ENCODE measurements at regions not wholly inside any gene's neighbourhood (a gene's known extent, or its start where the extent isn't known, plus 50 kb on each side); places are given as distances from the start of the nearest gene placed in this dataset.

- ATAC-seq, result no peak
- Mint-ChIP-seq H3K4me1 (no peaks in the 10 kb centered on the region), H3K9me3 (peaks cover 2 to 4% of the 10 kb centered on the region in 2 donors)
Measured at GRCh38 chr12:118921761-118922160, 59.6 kb upstream of the SRRM4 start.

DNA sequence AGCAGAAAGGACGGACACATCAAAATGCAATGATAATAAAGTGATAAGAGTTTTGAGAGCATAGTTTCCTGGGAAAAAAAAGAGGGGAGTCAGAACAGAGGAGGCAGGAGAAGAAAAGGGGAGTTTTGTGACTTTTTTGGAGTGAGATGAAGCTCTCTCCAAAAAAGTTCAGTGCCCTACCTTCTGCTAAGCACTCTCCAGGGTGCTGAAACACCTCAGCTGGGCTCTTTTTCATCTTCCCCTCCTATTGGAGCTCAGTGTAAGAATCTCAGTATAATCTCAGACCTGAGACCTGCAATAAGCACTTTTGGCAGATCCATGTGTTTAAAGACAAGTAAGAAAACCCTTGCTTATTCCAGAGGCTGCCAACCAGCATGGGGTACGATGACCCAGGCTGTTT lies 58.9 kb upstream of the SRRM4 start:
- no peak overlapping the region for H3K4me3 ChIP-seq (ENCODE audit: low read length)
- Mint-ChIP-seq H3K4me3 (no peak overlapping the region), H3K27me3 (ENCODE audit: low read depth in 2 of 2) (peaks cover 0 to 4% of the 10 kb centered on the region in 2 donors), H3K36me3 (no peaks in the 10 kb centered on the region), H3K9me3 (peaks cover 2 to 4% of the 10 kb centered on the region in 2 donors), H3K4me1 (no peaks in the 10 kb centered on the region), H3K27ac (no peak overlapping the region)
- intact Hi-C loops (cut with micrococcal nuclease), result no loop called here
- ATAC-seq (no peak), DNase-seq (no peak)
- no peaks in the 10 kb centered on the region for H3K9me3 ChIP-seq (ENCODE audit: control insufficient read depth, insufficient read depth, low read length)
- TF ChIP-seq, protein P1, sequence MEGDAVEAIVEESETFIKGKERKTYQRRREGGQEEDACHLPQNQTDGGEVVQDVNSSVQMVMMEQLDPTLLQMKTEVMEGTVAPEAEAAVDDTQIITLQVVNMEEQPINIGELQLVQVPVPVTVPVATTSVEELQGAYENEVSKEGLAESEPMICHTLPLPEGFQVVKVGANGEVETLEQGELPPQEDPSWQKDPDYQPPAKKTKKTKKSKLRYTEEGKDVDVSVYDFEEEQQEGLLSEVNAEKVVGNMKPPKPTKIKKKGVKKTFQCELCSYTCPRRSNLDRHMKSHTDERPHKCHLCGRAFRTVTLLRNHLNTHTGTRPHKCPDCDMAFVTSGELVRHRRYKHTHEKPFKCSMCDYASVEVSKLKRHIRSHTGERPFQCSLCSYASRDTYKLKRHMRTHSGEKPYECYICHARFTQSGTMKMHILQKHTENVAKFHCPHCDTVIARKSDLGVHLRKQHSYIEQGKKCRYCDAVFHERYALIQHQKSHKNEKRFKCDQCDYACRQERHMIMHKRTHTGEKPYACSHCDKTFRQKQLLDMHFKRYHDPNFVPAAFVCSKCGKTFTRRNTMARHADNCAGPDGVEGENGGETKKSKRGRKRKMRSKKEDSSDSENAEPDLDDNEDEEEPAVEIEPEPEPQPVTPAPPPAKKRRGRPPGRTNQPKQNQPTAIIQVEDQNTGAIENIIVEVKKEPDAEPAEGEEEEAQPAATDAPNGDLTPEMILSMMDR (IDR thresholded peaks at IDR 0.05), result no peak
- H3K27ac ChIP-seq (ENCODE audit: low read length), result no peak overlapping the region
- H3K4me1 ChIP-seq (ENCODE audit: control insufficient read depth, insufficient read depth, low read length), result no peaks in the 10 kb centered on the region
- H3K27me3 ChIP-seq (ENCODE audit: control insufficient read depth, insufficient read depth, low read length), result no peaks in the 10 kb centered on the region
- H3K36me3 ChIP-seq (ENCODE audit: control insufficient read depth, insufficient read depth, low read length), result no peaks in the 10 kb centered on the region
- WGBS (ENCODE audit: insufficient coverage), result 33% methylated on average over 2 of the region's 2 CpGs

More at GRCh38 chr12:118921761-118922160, 59.6 kb upstream of the SRRM4 start:
- no peak overlapping the region for H3K4me3 ChIP-seq (ENCODE audit: low read length)
- no peaks in the 10 kb centered on the region for H3K4me1 ChIP-seq (ENCODE audit: control insufficient read depth, insufficient read depth, low read length)
- no peaks in the 10 kb centered on the region for H3K36me3 ChIP-seq (ENCODE audit: control insufficient read depth, insufficient read depth, low read length)
- no peak overlapping the region for H3K4me3 Mint-ChIP-seq
- no peaks in the 10 kb centered on the region for H3K36me3 Mint-ChIP-seq
- H3K27me3 ChIP-seq (ENCODE audit: control insufficient read depth, insufficient read depth, low read length), result no peaks in the 10 kb centered on the region
- no peak overlapping the region for H3K27ac Mint-ChIP-seq
- TF ChIP-seq, protein P1 (IDR thresholded peaks at IDR 0.05), result no peak
- 93% methylated on average over 2 of the region's 2 CpGs for WGBS (ENCODE audit: insufficient coverage)
- H3K27ac ChIP-seq (ENCODE audit: low read length), result no peak overlapping the region
- peaks cover 0 to 4% of the 10 kb centered on the region in 2 donors for H3K27me3 Mint-ChIP-seq (ENCODE audit: low read depth in 2 of 2)
- H3K9me3 ChIP-seq (ENCODE audit: control insufficient read depth, insufficient read depth, low read length), result no peaks in the 10 kb centered on the region
- DNase-seq, result no peak
- intact Hi-C loops (cut with micrococcal nuclease), result no loop called here

DNA sequence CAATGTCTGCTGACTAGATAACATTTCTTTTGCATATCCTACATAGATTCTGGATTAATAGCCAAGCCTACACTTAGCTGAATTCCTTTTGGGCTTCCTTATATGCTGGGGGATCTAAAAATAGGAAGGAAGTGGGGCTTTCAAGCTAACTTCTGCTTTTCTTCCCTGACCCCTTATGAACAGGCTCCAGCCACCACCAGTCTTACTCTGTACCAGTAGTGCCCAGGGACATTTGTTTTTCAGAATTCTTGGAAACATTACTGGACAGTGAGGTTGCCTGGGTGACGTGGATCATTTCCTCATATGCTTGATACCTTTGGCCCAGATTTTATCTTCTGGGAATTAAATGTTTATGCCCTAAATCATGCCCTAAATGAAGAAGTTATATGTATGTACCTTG lies 55.9 kb upstream of the SRRM4 start:
- Histone ChIP-seq H3K27me3 (ENCODE audit: control insufficient read depth, insufficient read depth, low read length) (no peaks in the 10 kb centered on the region), H3K4me3 (ENCODE audit: low read length) (no peak overlapping the region), H3K27ac (ENCODE audit: low read length) (no peak overlapping the region), H3K9me3 (ENCODE audit: control insufficient read depth, insufficient read depth, low read length) (no peaks in the 10 kb centered on the region), H3K4me1 (ENCODE audit: control insufficient read depth, insufficient read depth, low read length) (no peaks in the 10 kb centered on the region), H3K36me3 (ENCODE audit: control insufficient read depth, insufficient read depth, low read length) (no peaks in the 10 kb centered on the region)
- TF ChIP-seq, protein P1 (IDR thresholded peaks at IDR 0.05), result no peak
- ATAC-seq (no peak), DNase-seq (no peak)
- peaks cover 0 to 4% of the 10 kb centered on the region in 2 donors for H3K27me3 Mint-ChIP-seq (ENCODE audit: low read depth in 2 of 2)
- no peak overlapping the region for H3K27ac Mint-ChIP-seq
- H3K4me3 Mint-ChIP-seq, result no peak overlapping the region
- peaks cover 2 to 7% of the 10 kb centered on the region in 2 donors for H3K9me3 Mint-ChIP-seq
- intact Hi-C loops (cut with micrococcal nuclease), result no loop called here
- WGBS (ENCODE audit: insufficient coverage), result no CpG with 5 or more reads among the region's 1 CpG
- H3K36me3 Mint-ChIP-seq, result no peaks in the 10 kb centered on the region
- no peaks in the 10 kb centered on the region for H3K4me1 Mint-ChIP-seq

DNA sequence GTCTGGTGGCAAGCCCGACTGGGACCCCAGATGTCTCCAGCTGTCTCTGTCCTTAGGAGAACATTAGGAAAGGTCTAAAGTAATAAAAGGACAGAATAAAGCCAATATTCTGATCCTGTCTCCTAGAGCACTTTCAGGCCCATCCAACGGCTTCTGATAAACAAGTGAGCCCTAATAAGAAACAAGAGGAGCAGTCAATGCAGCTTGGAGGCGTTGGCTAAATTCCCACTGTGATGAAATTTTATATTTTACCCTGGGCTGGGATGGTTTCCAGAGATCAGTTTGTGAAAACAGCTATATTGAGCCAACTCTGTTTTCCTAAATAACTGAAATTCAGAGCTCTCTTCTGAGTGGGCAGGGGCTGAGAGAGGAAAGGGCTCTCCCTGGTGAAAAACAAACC lies 55.5 kb upstream of the SRRM4 start:
- Histone ChIP-seq H3K27me3 (ENCODE audit: control insufficient read depth, insufficient read depth, low read length) (no peaks in the 10 kb centered on the region), H3K36me3 (ENCODE audit: control insufficient read depth, insufficient read depth, low read length) (no peaks in the 10 kb centered on the region), H3K9me3 (ENCODE audit: control insufficient read depth, insufficient read depth, low read length) (no peaks in the 10 kb centered on the region), H3K4me3 (ENCODE audit: low read length) (no peak overlapping the region), H3K27ac (ENCODE audit: low read length) (no peak overlapping the region), H3K4me1 (ENCODE audit: control insufficient read depth, insufficient read depth, low read length) (no peaks in the 10 kb centered on the region)
- TF ChIP-seq, protein P1 (IDR thresholded peaks at IDR 0.05), result no peak
- no peak for DNase-seq
- no peak overlapping the region for H3K27ac Mint-ChIP-seq
- H3K4me1 Mint-ChIP-seq, result no peaks in the 10 kb centered on the region
- 67% methylated on average over 3 of the region's 3 CpGs for WGBS (ENCODE audit: insufficient coverage)
- no peaks in the 10 kb centered on the region for H3K36me3 Mint-ChIP-seq
- H3K27me3 Mint-ChIP-seq (ENCODE audit: low read depth in 2 of 2), result peaks cover 0 to 4% of the 10 kb centered on the region in 2 donors
- peaks cover 2 to 7% of the 10 kb centered on the region in 2 donors for H3K9me3 Mint-ChIP-seq
- intact Hi-C loops (cut with micrococcal nuclease), result no loop called here
- ATAC-seq, result no peak
- no peak overlapping the region for H3K4me3 Mint-ChIP-seq

Measured in natural killer cell (primary cell).